ENCODE measurements at regions not wholly inside any gene's neighbourhood (a gene's known extent, or its start where the extent isn't known, plus 50 kb on each side); places are given as distances from the start of the nearest gene placed in this dataset.

GRCh38 chr5:93893075-93893474 is 151.7 kb upstream of the POU5F2 start:
- in situ Hi-C loops (cut with HindIII; ENCODE audit: low sequenced_read_pairs) = loop anchor here (25.0 kb wide), 1 partner anchor 281 kb away; no protein-coding TSS in a partner anchor
- DNase-seq (ENCODE audit: low spot score) = no peak

- DNase-seq (ENCODE audit: low spot score) = no peak
- in situ Hi-C loops (cut with HindIII; ENCODE audit: low sequenced_read_pairs) = loop anchor here (25.0 kb wide), 1 partner anchor 280 kb away; no protein-coding TSS in a partner anchor
These were observed 151.1 kb upstream of the POU5F2 start for GRCh38 chr5:93892481-93892880.

DNA sequence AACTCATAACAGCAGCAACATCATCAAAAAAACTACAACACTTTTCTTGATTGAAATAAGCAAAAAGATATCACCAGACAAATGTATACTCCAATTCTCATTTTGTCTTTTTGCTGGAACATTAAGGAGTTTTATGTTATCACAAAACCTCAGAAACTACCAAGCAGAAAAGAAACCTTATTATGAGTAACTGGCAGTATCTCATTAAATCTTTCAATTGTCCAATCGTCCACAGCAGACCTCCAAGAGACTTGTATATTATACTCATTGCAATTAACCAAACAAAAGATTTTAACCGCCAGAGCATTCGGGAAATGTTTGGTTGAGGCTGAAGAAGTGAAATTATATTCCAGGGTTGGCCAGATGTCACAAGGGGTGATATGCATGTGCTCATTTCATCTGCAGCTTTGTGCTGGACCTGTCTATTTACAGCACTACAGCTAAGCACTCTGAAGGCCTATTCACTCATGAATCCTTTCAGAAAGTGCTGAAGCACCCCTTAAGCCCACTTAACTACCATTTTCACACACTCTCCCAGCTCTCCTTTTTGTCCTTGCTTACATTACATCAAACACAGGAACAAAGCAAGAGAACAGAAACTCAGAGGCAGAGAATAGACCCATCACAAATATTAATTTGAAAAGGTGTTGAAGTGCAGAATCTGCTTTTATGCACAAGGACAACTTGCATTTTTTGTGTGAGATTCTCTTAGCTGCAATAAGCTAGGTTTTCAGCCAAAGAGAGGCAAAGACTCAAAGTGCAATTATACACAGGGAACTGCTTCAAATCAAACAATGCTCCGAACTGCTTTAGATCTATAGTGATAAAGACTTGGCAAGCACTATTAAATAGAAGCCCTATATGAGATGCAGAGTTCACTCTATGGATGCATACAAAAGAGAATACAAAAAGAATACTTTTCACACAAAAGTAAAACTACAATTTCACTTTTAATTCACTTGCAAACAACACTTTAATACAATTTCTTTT is 150.4 kb upstream of the POU5F2 start:
- peak; percentile 53 for DNase-seq (ENCODE audit: low spot score)
- in situ Hi-C loops (cut with HindIII; ENCODE audit: low sequenced_read_pairs) = loop anchor here (25.0 kb wide), 1 partner anchor 279 kb away; no protein-coding TSS in a partner anchor

DNA sequence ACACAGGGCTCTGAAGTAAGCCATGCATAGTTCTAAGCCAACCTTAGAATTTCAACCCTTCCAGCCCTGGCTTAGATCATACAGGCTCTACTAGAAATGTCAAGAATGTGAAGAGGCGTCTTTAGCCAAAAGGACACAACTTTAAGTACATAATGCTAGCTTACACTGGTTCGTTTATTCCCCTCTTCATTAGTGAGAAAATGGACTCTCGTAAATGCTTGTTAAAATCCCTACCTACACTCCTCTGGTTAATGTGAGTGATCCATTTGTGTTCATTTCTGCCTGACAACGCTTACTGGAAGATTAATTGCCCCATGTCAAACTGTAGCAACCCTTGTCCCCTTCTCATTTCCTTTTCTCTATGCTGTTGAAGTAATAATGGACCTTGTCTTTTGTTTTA is 149.3 kb upstream of the POU5F2 start:
- in situ Hi-C loops (cut with HindIII; ENCODE audit: low sequenced_read_pairs) = loop anchor here (25.0 kb wide), 1 partner anchor 278 kb away; no protein-coding TSS in a partner anchor

DNA sequence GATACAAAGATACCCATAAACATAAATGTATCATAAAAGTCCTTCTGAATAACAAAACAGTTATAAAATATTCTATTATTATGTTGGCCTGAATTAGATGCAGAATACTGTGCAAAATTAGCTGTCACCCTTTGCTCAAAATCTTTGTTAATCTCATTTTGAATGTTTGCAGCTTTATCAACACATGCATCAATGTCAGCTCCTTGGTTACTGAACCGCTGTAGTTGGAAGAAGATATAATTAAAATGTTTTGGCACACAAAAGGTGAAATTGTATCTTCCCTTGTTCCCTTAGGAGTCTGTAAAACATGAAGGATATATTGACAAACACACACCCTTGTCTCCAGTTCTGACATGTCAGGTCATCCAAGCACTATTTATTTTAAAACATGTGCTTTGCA is 146.3 kb upstream of the POU5F2 start:
- in situ Hi-C loops (cut with HindIII; ENCODE audit: low sequenced_read_pairs) = loop anchor here (25.0 kb wide), 1 partner anchor 275 kb away; no protein-coding TSS in a partner anchor

More for the DNA sequence above, 149.3 kb upstream of the POU5F2 start:
- DNase-seq (ENCODE audit: low spot score) = peak; percentile 78

GRCh38 chr5:93886917-93887361 is 145.5 kb upstream of the POU5F2 start:
- DNase-seq (ENCODE audit: low spot score) = peak; percentile 34
- in situ Hi-C loops (cut with HindIII; ENCODE audit: low sequenced_read_pairs) = loop anchor here (25.0 kb wide), 1 partner anchor 275 kb away; no protein-coding TSS in a partner anchor

More for the DNA sequence above, 146.3 kb upstream of the POU5F2 start:
- no peak for DNase-seq (ENCODE audit: low spot score)

- in situ Hi-C loops (cut with HindIII; ENCODE audit: low sequenced_read_pairs) = loop anchor here (25.0 kb wide), 1 partner anchor 274 kb away; no protein-coding TSS in a partner anchor
- DNase-seq (ENCODE audit: low spot score) = no peak
These were observed 144.9 kb upstream of the POU5F2 start for GRCh38 chr5:93886098-93886806.

- in situ Hi-C loops (cut with HindIII; ENCODE audit: low sequenced_read_pairs) = loop anchor here (25.0 kb wide), 1 partner anchor 272 kb away; no protein-coding TSS in a partner anchor
- no peak for DNase-seq (ENCODE audit: low spot score)
These were observed 142.9 kb upstream of the POU5F2 start for GRCh38 chr5:93884254-93884653.

DNA sequence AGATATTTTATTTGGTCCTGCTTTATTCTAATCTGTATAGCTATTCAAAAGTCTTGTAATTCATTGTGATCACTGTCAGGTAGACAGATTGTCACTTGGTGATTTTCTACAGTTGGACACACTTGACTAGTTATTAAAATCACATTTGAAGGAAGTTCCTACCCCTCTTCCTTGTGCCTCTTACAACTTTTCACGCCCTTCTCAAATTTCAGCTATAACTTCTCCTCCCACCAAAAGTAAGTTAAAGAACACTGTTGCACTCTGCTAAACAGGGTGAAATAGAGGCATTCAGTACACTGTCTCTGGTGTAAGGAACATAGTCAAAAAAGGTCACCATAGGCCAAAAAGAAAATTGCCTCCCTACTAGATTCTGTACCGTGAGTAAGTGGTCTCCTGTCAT is 142.1 kb upstream of the POU5F2 start:
- in situ Hi-C loops (cut with HindIII; ENCODE audit: low sequenced_read_pairs) = loop anchor here (25.0 kb wide), 1 partner anchor 271 kb away; no protein-coding TSS in a partner anchor
- no peak for DNase-seq (ENCODE audit: low spot score)

DNA sequence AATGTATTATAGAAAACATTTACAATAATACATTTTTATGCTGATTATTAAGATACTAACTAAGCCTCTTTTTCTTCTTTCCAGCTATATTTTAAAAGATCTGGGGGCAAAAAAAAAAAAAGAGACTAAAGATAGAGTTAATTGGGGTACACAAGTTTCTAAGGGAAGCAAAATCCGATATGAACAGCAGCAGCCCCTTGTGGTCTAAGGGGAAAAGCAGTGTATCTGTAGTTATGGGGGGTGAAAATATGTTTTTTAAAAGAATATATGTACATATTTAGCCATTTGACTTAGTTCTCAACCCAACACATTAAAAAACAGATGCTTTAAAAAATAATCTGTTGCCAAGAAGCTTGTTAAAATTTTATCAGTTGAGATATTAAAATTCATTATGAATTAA is 134.3 kb upstream of the POU5F2 start:
- in situ Hi-C loops (cut with HindIII; ENCODE audit: low sequenced_read_pairs) = loop anchor here (25.0 kb wide), 1 partner anchor 263 kb away; no protein-coding TSS in a partner anchor
- no peak for DNase-seq (ENCODE audit: low spot score)

DNA sequence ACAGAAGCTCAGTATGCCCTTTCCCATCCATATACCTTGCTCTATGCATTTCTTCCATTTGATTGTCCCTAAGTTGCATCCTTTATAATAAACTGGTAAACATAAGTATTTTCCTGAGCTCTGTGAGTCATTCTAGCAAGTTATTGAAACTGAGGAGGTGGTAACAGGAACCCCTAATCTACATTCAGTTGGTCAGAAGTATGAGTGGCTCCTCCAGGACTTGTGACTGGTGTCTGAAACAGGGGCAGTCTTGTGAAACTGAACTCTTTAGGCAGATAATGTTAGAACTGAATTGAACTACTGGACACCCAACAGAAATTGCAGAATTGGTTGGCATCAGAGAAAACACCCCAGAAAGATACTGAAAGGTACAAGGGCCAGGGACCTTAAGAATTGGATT is 133.1 kb upstream of the POU5F2 start:
- in situ Hi-C loops (cut with HindIII; ENCODE audit: low sequenced_read_pairs) = no loop called here

DNA sequence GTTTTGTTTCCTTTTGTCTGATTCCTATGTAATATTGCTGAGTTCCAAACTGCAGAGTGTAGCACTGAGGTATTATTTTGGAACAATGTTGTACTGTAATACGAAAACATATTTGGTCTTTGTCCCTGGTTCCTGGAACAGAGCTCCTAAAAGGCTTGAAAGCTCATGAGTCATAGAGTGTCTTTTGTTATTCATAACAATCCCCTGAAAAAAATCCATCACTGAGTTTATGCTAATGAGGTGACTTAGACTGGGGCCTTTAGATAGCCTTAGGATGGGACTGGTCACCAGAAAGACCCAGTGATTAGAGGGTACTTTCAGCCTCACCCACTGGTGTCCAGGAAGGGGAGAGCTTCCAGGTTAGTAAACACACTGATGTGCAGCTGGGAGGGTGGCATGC is 132.7 kb upstream of the POU5F2 start:
- in situ Hi-C loops (cut with HindIII; ENCODE audit: low sequenced_read_pairs) = no loop called here
- no peak for DNase-seq (ENCODE audit: low spot score)

More for the DNA sequence above, 133.1 kb upstream of the POU5F2 start:
- DNase-seq (ENCODE audit: low spot score) = no peak

DNA sequence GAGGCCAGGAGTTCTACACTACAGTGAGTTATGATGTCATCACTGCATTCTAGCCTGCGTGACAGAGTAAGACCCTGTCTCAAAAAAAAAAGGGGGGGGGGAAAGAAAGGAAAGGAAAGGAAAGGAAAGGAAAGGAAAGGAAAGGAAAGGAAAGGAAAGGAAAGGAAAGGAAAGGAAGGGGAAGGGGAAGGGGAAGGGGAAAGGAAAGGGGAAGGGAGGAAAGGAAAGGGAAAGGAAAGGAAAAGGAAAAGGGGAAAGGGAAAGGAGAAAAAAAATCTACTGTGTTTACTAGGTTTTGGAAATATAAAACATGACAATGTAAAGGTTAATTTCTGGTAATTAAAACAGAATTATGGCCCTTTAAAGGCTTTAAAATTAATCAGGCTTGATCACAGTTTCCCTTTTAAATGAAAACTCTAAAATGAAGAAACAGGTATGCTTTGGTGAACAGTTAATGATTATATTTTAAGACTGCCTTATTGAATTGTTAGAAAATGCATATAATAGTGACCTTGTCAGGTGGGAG is 131.9 kb upstream of the POU5F2 start:
- DNase-seq (ENCODE audit: low spot score) = no peak
- in situ Hi-C loops (cut with HindIII; ENCODE audit: low sequenced_read_pairs) = no loop called here

GRCh38 chr5:93870649-93871048 is 129.2 kb upstream of the POU5F2 start:
- DNase-seq (ENCODE audit: low spot score) = no peak
- in situ Hi-C loops (cut with HindIII; ENCODE audit: low sequenced_read_pairs) = no loop called here

DNA sequence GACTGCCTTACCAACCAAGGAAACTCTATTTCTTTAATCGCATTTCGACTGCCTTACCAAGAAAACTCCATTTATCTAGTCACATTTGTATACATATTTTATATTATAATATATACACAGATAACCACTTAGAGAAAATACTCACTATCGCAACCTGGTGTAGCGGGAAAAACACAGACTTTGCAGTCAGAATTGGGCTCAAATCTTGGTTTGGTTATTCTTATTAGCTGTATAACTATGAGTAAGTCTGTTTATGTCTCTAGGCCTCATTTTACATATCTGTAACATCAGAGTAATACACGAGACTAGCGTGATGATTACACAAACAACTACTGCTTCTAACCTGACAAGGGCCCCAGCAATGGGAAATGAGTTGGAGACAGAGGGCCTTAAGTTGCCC is 127.5 kb upstream of the POU5F2 start:
- in situ Hi-C loops (cut with HindIII; ENCODE audit: low sequenced_read_pairs) = no loop called here
- DNase-seq (ENCODE audit: low spot score) = no peak

DNA sequence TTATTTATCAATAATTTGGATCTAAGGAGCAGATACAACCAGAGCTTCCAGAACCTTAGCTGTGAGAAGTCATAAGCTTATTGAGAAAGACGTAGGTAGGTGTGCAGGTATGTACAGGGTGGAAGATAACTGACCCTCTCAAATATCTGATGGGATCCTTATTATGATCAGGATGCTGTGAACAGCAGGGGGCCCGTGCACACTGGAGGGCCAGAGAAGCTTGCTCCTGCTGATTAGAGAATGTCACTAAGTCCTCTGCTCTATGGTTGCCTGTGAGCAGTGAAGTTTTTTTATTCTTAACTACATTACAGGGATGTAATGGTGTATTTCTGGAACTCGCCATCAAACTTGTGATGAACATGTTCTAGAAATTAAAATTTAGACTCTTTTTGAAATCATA is 108.9 kb upstream of the POU5F2 start:
- DNase-seq (ENCODE audit: low spot score) = no peak
- in situ Hi-C loops (cut with HindIII; ENCODE audit: low sequenced_read_pairs) = no loop called here

DNA sequence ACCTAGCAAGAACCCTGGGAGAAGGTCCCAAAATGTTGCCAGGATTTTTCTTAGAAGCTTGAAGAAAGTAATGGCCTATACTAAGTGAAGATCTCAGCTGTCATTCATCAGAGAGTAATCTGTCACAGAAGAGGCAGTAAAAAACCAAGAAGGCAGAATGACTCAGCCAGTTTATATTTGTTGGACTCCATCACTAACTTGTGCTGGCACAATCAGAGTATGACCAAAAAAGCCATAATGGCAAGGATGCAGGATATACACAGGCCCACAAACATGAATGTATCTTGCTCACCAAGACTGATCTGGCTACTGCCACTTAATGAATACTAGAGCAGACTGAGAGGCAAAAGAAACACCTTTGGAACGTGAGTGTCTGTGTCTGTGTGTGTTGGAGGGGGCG is 104.0 kb upstream of the POU5F2 start:
- in situ Hi-C loops (cut with HindIII; ENCODE audit: low sequenced_read_pairs) = no loop called here
- DNase-seq (ENCODE audit: low spot score) = no peak

DNA sequence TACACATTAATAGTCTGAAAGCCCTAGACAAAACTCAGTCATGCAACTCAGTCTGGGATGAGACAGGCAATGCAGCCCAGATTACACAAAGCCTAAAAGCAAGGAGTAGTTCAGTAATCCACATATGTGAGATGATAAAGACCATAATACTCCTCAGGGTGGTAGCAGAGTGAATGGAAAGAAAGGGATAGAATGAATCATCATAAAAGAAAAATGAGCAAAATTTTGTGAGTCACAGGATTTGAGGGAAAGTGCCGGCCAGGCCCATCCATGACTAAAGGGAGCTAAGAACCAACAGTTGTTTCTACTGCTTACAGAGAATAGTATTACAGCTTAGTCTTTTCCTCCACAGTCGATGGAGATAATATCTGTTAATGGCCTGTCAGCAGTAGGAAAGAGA is 90.0 kb upstream of the POU5F2 start:
- in situ Hi-C loops (cut with HindIII; ENCODE audit: low sequenced_read_pairs) = no loop called here
- no peak for DNase-seq (ENCODE audit: low spot score)

DNA sequence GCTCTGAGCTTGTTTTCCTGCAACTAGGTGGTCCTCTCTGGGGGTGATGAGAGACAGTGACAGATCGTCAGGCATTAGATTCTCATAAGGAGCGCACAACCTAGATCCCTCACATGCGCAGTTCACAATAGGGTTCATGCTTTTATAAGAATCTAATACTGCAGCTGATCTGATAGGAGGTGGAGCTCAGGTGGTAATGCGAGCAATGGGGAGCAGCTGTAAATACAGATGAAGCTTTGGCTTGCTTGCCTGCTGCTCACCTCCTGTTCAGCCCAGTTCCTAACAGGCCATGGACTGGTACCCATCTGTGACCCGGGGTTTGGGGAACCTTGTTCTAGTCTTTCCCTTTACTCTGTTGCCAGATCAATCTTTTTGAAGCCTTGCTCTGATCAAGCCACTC is 89.5 kb upstream of the POU5F2 start:
- in situ Hi-C loops (cut with HindIII; ENCODE audit: low sequenced_read_pairs) = no loop called here
- no peak for DNase-seq (ENCODE audit: low spot score)

Data from G401 (cell line).